ENCODE measurements at regions not wholly inside any gene's neighbourhood (a gene's known extent, or its start where the extent isn't known, plus 50 kb on each side); places are given as distances from the start of the nearest gene placed in this dataset.

- no peak overlapping the region for H3K23ac ChIP-seq (ENCODE audit: insufficient read length, low read depth, low read length)
- H2BK20ac ChIP-seq (ENCODE audit: low read depth, low read length, poor library complexity, severe bottlenecking) = no peak overlapping the region
- no peak overlapping the region for H3T11ph ChIP-seq (ENCODE audit: low read length)
- H2BK5ac ChIP-seq (ENCODE audit: insufficient read length, low read length) = no peak overlapping the region
- H3K79me1 ChIP-seq (ENCODE audit: insufficient read depth, low read depth, low read length, poor library complexity, severe bottlenecking) = no peaks in the 10 kb centered on the region
- Mint-ChIP-seq H3K4me3 (no peak overlapping the region), H3K4me1 (no peaks in the 10 kb centered on the region), H3K36me3 (ENCODE audit: insufficient read depth in 1 of 3, low read depth in 3 of 3) (no peaks in the 10 kb centered on the region), H3K27ac (no peak overlapping the region), H3K27me3 (ENCODE audit: low read depth) (no peaks in the 10 kb centered on the region), H3K9me3 (no peaks in the 10 kb centered on the region)
- H3K27me3 ChIP-seq (ENCODE audit: insufficient read depth, low read length) = no peaks in the 10 kb centered on the region
- H3K9ac ChIP-seq (ENCODE audit: extremely low read depth, insufficient read length, low read length) = no peak overlapping the region
- DNase-seq = no peak
- H3K9me3 ChIP-seq (ENCODE audit: control insufficient read depth, low read depth, low read length) = no peaks in the 10 kb centered on the region
- TF ChIP-seq CTCF (conservative IDR thresholded peaks at IDR 0.05) = no peak
- H2BK120ac ChIP-seq (ENCODE audit: low read depth, low read length, poor library complexity, severe bottlenecking) = no peak overlapping the region
- H3K56ac ChIP-seq (ENCODE audit: insufficient read length, low read depth, low read length) = no peak overlapping the region
- no peak overlapping the region for H2AFZ ChIP-seq (ENCODE audit: low read length)
- H3K18ac ChIP-seq (ENCODE audit: insufficient read length, low read depth, low read length) = no peak overlapping the region
- H3K4me2 ChIP-seq (ENCODE audit: insufficient read depth, insufficient read length, low read length) = no peak overlapping the region
- no peak overlapping the region for H2BK15ac ChIP-seq (ENCODE audit: low read depth, low read length)
- no peak overlapping the region for H3K4ac ChIP-seq (ENCODE audit: low read depth, low read length)
- no peaks in the 10 kb centered on the region for H3K4me1 ChIP-seq (ENCODE audit: insufficient read depth, low read length)
- H3K79me2 ChIP-seq (ENCODE audit: insufficient read depth, low read length) = no peaks in the 10 kb centered on the region
- H4K8ac ChIP-seq (replicated peaks; ENCODE audit: insufficient read length, low read depth, low read length) = no peak overlapping the region
- no peak overlapping the region for H3K27ac ChIP-seq (ENCODE audit: insufficient read length, low read depth, low read length)
- no peak overlapping the region for H3K14ac ChIP-seq (ENCODE audit: insufficient read depth, low read length)
- no peaks in the 10 kb centered on the region for H3K23me2 ChIP-seq (ENCODE audit: insufficient read length, low read depth, low read length, poor library complexity, severe bottlenecking)
- WGBS (ENCODE audit: extremely low coverage, insufficient read length, low lambda C conversion rate) = no CpG with 5 or more reads among the region's 2 CpGs
- no peak overlapping the region for H4K5ac ChIP-seq (ENCODE audit: insufficient read length, low read depth, low read length)
- no peak overlapping the region for H4K91ac ChIP-seq (ENCODE audit: insufficient read length, low read depth, low read length)
- H2AK5ac ChIP-seq (ENCODE audit: insufficient read length, low read length) = no peak overlapping the region
- H4K20me1 ChIP-seq (ENCODE audit: control insufficient read depth, insufficient read depth, insufficient read length) = no peaks in the 10 kb centered on the region
- no peak overlapping the region for H2BK12ac ChIP-seq (ENCODE audit: insufficient read length, low read depth, low read length)
Measured at GRCh38 chr5:40291338-40291737, 388.4 kb upstream of the PTGER4 start.

Measured in H9 (cell line).